ENCODE measurements at regions not wholly inside any gene's neighbourhood (a gene's known extent, or its start where the extent isn't known, plus 50 kb on each side); places are given as distances from the start of the nearest gene placed in this dataset.

DNA sequence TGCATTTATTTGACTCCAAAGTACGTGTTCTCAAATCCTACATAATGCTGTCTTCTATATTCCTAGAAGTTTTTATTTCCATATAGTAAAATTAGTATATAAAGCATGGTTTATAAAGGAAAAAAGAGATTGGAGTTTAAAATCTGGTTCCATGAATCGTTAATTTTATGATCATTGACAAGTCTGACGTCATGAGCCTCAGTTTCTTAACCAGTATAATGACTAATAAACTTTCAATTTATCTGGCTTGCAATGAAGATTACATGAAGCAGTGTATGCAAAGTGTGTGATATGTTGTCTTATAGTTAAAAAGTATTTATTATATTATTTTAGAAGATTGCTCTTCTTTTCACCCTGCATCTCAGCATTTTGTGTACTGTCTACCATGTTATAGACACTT lies 421.4 kb upstream of the LRRC7 start:
- DNase-seq (ENCODE audit: low read depth in 2 of 2), result no peak

DNA sequence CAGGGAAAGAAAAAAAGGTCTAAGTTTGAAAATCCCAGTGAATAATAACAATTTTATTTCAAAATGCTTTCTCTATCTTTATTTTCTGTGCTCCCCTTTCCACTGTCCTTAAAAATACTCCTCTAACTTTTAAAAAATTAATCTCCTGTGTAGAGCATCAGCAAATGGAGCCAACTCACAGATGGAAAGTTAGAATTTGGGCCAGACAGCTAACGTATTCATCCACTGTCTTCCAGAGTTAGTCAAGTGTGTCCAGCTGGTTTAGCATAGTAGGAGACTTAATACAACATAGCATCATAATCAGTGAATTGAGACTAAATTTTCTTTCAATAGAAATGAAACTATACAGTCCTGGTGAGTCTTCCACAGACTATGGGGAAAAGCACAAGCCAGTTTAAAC lies 419.0 kb upstream of the LRRC7 start:
- no peak for DNase-seq (ENCODE audit: low read depth in 2 of 2)

DNA sequence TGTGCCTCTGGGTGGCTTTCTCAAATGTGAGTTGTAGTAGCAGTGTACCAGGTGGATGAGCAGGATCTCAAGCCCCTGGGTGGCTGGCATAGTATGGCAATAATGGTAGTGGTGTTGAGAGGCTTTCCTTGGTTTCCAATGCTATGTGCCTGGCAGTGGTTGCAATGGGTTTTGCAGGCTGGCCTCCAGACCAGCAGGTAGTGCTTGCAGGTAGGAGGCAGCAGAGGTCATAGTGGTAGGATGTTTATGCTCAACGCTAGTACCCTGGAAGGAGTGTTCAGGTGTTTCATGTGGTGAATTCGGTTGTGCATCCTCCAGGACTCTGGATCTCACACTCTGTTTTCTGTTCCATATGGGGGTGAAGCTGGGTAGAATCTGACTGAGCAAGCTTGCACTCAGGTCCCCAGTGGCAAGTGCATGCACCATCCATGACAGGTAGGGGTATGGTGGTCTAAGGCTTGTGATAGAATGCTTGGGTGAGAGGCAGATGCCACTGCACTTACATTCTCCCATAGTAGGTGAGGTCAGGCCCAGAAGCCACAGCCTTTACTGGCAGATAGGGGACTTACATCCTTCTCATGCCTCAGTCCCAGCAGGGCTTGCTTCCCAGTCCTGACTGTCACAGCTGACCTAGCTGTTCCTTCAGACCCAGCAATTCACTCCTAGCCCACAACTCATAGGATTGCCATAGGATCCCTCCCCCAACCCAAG lies 410.5 kb upstream of the LRRC7 start:
- DNase-seq (ENCODE audit: low read depth in 2 of 2), result no peak

DNA sequence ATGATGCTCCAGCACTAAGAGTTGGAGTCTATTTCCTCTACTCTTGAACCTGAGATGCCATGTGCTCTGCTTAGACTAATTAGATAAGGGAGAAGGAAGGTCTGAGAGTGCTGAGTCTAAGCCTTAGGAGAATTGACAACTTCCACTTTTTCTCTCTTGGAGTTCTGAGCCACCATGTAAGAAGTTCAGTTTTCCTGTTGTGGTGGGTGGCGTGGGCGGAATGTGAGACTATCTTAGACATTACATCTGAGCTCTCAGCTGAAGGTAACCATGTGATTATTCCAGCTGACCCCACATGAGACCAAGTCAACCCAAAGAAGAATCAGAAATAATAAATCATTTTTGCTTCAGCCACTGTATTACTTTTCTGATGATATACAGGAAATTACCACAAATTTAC lies 404.5 kb upstream of the LRRC7 start:
- no peak for DNase-seq (ENCODE audit: low read depth in 2 of 2)

DNA sequence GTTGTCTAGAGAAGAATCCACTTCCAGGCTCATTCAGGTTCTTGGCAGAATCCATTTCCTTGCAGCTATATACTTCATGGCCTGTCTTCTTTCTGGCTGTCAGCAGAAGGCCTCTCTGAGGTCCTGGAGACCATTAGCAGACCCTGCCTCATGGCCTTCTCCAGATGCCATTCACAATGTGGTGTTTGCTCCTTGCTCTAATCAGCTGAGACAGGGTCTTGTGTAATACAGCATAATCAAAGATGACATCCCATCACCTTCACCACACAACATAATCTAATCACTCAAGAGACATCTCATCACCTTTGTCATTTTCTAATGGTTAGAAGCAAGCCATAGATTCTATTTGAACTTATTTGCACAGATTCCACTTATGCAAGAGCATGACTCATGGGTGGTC lies 403.9 kb upstream of the LRRC7 start:
- DNase-seq (ENCODE audit: low read depth in 2 of 2), result no peak

DNA sequence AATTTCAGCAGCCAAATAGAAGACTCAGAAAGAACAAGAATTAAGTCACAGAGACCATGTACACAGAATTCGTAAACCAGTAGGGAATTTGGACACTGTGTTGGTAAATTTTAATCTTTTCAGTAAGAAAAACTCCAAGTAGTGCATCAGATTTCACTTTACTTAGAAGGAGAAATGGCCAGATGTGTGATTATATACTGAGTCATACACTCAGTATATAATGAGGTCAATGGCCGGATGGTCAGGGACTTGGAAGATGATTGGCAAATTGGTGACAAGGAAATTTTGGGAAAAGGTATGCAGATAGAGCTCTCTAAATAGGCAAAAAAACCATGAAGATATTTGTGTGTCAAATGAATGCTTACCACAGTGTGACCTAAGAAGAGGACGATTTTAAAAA lies 399.8 kb upstream of the LRRC7 start:
- no peak for DNase-seq (ENCODE audit: low read depth in 2 of 2)

DNA sequence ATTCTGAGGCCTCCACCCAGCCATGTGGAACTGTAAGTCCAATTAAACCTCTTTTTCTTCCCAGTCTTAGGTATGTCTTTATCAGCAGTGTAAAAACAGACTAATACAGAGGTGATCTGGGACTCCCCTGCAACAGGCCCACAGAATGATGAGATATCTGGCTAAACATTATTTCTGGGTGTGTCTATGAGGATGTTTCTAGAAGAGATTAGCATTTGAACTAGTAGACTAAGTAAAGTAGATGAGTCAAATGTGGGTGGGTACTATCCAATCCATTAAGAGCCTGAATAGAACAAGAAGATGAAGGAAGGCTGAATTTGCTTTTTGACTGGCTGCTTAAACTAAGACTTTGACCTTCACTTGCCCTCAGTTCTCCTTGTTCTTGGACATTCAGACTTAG lies 396.5 kb upstream of the LRRC7 start:
- DNase-seq (ENCODE audit: low read depth in 2 of 2), result no peak

DNA sequence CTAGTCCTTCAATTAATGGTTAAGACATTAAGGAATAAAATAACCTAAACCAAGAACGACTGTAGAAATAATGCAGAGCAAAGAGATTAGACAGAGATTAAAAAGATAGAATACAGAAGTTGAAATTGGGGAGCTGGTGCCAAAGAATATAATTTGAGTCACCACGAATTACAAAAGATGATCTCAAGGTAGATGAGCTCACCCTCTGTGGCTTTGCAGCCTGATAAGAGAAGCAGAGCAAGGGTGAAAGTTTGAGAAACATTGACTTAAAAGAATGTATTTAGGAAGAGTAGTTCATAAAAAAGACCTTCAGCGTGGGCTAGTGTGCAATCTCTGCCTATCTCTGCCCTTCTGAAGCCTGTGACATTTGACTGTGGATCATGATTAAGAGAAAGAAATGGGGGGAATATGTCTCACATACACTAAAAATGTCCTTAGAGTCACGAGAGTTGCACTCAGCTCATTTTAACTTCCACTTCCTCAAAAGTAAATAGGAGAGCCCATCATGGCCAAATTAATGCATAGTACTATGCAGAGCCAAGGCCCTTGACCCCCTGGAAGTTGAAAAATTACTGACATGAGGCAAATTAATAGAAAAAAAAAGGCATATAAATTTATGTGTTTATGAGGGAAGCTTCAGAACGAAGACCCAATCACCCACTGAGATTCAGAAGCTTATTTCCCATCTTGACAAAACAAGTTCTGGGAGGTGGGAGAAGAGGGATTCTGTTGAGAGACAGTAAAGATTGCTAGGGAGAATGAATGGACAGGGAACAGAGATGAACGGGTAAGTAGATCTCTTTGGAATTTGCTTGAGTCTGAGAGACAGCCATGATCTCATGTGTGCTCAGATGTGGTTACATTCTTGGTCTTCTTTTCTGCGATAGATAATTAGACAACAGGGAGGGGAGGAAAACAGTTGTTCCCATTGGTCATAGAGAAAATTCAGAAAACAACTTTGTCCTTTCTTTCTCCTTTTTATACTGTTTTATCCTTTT lies 395.4 kb upstream of the LRRC7 start:
- peak in 1 of 2 experiments; percentile 3 for DNase-seq (ENCODE audit: low read depth in 2 of 2)

DNA sequence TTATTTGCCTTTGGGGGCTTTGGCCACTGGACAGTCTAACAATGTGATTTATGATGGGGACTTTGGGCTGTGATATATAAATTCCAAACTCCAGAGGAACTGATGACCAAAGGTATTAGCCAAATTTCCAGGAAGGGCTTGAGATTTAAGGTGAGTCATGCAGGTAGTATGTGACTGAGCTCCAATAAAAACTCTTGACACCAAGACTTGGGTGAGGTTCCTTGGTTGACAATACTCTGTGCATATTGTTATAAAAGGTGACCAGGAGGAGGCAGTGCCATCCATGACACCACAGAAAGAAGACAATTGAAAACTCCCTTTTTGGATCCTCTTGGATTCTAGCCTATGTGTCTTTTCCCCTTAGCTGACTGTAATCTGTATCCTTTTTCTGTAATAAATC lies 392.7 kb upstream of the LRRC7 start:
- no peak for DNase-seq (ENCODE audit: low read depth in 2 of 2)

DNA sequence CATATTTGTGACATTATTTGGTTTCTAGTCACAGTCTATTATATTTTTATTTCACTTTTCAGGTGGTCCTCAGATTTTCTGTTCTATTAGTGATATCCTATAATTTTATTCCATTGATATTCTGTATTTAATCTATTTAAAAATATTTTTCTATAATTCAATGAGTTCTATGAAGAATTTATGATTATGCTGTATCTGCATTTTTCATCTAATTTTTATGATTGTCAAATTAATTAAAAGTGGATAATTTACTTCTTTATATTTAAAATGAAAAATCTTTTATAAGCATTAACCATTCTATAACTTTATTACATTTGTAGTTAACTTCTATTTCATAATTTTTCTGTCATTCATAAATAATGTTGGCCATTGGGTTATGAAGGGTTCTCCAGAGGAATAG lies 387.4 kb upstream of the LRRC7 start:
- DNase-seq (ENCODE audit: low read depth in 2 of 2), result no peak

DNA sequence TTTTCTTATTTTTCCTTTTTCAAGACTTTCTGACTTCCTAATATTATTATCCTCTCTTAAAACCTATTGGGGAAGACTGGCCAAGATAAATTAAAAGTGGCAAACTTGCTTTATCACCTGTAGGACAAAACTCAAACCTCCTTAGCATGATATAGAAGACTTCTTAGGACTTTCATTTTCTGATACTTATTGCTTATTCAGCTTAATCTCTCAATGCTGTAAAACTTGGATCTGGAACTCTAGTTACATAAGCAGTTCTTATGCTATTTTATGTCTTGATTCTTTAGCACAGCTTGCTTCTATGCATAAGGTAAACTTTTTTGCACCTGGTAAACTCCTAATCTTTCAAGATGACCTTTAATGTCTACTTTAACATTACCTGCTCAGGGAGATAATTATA lies 382.3 kb upstream of the LRRC7 start:
- no peak for DNase-seq (ENCODE audit: low read depth in 2 of 2)

DNA sequence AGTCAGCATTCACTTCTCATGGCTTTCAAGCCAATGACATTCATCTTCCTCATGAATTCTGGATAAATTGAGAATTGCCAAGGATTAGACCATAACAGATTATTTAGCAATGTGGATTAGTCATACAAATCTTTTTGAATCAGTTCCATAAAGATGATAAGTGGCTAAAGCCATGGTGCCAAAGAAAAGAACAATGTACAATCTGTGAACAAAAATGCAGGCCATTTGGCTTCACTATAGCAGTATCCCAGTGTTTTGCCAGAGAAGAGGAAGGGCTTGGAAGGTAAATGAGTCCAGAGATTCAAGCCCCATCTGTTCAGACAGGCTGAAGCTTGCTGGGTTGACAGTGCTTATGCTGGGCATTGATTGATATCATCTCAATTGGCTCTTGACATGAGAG lies 376.4 kb upstream of the LRRC7 start:
- DNase-seq (ENCODE audit: low read depth in 2 of 2), result no peak

DNA sequence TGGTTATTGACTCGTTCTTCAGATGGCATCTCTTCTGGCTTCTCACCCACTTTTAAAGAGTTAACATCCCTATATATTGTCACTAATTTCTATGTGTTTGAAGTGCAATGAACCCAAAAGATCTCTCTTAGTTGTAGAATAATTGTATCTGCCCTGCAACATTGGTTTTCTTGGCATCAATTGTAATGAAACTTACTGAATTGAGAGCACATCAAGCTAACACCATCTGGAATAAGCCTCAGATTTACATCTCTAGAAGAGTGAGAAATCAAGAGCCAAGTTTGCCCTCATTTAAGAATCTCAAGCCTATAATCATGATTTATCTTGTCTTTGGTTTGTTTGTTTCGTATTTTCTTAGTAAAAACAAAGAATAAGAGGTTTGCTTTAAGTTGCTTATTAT lies 372.6 kb upstream of the LRRC7 start:
- no peak for DNase-seq (ENCODE audit: low read depth in 2 of 2)

DNA sequence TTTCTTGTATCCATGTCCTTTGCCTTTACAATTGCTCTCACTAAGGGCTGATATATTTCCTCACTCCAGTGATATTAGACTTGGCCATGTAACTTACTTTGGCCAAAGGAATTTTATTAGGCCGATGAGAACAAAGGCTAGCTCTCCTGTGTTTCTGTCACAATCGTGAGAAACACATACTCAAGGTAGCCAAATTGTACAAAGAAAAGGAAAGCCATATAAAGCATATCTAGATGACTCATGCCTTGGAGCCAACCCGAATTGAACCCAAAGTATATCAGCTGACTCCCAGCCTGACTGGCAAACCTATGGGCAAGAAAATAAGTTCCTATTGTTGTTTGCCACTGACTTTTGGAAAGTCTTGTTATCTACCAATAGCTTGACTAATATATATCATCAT lies 371.7 kb upstream of the LRRC7 start:
- DNase-seq (ENCODE audit: low read depth in 2 of 2), result no peak

DNA sequence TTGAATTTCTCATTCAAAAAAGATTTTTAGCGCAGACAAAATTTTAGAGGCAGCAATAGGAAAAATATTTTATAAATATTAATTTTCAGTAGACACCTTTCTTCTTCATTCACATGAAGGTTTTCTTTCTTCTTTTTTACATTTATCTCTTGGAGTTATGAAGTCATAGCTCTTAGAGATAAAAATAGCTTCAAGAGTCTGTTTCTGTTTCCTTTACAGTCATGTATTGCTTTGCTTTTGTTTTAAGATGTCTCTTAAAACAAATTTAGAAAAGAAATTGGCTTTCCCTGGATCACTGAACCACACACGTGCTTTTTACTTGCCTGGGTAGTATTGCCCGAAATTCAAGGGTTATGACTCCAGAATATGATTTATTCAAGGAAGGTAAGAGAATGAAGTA lies 369.9 kb upstream of the LRRC7 start:
- no peak for DNase-seq (ENCODE audit: low read depth in 2 of 2)

DNA sequence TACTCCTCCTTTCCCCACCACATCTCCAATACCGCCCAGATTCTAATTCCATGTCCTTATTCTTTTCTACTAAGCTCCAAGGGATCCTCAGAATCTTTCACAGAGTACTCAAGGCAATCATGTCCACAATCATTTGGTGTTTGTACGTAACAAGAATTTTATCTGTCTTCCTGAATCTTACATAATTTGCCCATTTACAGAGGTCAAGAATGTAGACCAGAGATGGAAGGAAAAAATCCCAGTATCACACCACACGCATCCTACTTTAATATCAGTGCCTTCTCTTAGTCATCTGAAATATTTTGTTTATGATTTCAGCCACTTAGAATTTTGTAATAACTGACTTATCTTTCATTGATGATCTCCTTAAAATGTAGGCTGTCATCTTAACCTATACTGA lies 366.0 kb upstream of the LRRC7 start:
- no peak for DNase-seq (ENCODE audit: low read depth in 2 of 2)

DNA sequence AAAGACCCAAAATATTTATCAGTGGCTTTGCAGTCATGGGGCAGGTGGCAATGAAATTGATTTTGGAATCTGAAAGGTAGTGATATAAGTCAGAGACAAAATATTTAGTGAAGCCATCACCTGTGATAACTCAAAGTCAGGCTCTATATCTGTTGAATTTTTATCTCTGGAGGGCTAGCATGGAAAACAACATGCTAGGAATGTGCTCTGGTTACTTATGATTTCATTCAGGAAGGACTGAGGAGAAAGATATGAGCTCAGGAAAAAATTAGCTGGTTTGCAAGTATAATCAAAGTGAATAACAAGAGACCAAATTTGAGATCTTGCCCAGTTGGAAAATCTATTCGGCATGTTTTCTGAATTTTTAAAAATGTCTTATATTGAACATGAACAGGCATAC lies 364.6 kb upstream of the LRRC7 start:
- no peak for DNase-seq (ENCODE audit: low read depth in 2 of 2)

DNA sequence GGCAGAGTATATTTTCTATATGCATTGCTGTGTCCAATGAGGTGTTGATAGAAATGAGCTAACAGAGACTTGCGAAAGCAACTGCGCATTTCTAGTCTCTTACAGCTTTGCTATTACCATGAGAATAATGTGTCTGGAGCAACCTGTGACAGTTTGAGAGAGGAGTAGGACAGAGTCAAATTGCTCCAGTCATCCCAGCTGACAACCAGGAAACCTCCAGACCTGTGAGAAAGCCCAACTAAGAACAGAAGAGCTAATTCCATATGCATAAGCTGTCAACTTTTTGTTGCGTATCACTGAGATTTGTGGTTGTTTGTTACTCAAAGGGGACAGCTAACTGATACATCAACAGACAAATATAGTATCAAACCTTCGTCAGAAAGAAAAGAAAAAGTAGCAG lies 354.1 kb upstream of the LRRC7 start:
- DNase-seq (ENCODE audit: low read depth in 2 of 2), result no peak

DNA sequence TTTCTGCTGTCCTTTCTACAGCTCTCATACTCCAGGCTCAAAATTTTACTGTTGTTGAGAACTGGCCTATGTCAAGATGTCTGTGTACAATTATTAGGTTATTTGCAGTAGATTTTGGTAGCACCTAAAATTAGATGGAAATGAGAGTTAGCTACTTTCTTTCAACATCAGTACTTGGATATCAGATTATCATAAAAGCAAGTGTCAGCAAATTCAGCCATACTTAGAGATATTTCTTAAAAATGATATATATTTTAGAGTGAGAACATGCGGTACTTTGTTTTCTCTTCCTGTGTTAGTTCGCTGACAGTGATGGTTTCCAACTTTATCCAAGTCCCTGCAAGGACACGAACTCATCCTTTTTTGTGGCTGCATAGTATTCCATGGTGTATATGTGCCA lies 351.8 kb upstream of the LRRC7 start:
- DNase-seq (ENCODE audit: low read depth in 2 of 2), result no peak

DNA sequence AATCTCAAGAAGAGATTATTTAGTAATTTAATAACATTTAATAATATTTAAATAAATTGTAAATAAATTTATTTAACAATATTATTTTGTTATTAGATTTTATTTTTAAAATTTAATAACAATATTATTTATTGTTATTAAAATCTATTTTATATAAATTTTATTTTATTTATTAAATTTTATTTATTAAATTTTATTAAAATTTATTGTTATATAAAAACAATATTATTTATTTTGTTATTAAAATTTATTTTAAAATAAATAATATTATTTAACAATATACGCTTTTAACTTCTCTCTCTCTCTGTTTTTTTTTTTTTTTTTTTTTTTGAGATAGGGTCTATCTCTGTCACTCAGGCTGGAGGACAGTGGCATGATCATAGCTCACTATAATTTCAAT lies 347.1 kb upstream of the LRRC7 start:
- DNase-seq (ENCODE audit: low read depth in 2 of 2), result no peak

DNA sequence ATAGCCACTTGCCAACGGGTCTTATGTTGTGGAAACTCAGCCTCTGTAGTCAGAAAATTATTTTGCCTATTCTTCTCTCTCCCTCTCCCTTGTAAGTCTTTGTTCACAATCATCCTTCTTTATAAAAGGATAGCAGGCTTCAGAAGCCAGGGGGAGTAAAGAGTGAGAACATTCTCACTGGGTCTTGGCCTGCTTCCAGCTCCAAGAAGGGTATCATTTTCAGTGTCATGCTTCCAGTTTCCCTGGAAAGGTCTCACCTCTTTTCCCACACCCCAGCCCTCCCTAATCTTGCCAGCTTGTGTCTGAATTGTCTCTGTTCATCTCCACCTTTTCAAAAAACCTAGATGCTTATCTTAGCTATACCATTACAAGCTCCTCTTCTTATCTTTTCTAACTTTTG lies 346.2 kb upstream of the LRRC7 start:
- DNase-seq (ENCODE audit: low read depth in 2 of 2), result no peak

DNA sequence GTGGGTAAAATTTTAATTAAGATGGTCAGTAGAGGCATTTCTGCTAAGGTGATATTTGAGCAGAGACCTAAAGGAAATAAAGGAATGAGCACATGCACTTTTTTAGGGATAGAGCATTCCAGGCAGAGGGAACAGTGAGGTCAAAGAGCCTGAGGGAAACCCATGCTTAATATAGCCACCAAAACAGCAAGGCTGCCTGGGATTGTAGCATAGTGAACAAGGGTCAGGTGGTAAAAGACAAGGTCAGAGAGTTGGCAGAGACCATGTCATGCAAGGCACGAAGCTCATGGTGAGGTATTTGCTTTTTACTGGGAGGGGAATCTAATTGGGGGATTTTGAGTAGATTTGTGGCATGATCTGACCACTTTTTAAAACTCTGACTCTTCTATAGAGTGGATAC lies 344.6 kb upstream of the LRRC7 start:
- DNase-seq (ENCODE audit: low read depth in 2 of 2), result no peak

DNA sequence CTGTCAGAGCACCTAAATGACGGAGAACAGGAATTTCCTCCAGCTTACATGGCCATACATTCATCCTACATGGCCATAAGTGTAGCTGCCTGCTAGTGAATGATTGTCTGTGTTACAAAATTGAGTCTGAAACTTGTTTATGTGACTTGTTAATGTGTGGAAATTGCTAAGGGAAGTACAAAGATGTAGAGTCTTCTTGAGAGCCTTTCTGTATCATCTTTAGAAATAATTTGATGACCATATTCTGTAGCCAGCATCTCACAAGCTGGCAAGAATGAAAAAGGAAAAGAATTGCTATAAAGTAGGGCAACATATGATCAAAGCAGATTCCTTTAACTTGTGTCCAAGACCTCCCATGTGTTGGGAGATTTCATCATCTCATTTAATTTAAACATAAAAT lies 339.2 kb upstream of the LRRC7 start:
- DNase-seq (ENCODE audit: low read depth in 2 of 2), result no peak

Measured in fibroblast of skin of left quadriceps (primary cell).